ENCODE measurements at regions not wholly inside any gene's neighbourhood (a gene's known extent, or its start where the extent isn't known, plus 50 kb on each side); places are given as distances from the start of the nearest gene placed in this dataset.

DNA sequence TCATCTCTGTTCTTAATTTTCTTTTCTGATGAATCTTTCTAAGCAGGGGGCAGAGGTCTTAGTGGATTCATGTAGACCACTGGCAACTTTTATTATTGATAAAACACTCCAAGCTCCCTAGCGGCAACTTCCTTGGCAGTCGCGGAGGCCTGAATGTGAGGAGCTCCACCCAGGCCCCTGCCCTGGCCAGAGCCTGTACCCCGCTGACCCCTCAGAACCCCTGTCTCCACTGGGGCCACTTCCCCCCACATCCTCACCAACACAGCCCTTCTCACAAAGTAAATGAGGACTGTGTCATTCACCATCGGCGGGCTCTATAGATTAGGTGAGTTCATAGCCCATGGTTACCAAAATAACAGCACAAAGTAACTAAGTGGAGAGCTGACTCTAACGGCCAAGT is 111.6 kb downstream of the TPRA1 start:
- no peaks in the 10 kb centered on the region for H3K36me3 ChIP-seq (ENCODE audit: insufficient read depth)
- H3K4me2 ChIP-seq: no peak overlapping the region
- H4K20me1 ChIP-seq (ENCODE audit: insufficient read depth): no peaks in the 10 kb centered on the region
- no peak overlapping the region for H2AFZ ChIP-seq (ENCODE audit: low read depth)
- H3K27me3 ChIP-seq (ENCODE audit: insufficient read depth, low read depth): no peaks in the 10 kb centered on the region; the same call in 1 of the 2 replicates
- TF ChIP-seq, protein P1, sequence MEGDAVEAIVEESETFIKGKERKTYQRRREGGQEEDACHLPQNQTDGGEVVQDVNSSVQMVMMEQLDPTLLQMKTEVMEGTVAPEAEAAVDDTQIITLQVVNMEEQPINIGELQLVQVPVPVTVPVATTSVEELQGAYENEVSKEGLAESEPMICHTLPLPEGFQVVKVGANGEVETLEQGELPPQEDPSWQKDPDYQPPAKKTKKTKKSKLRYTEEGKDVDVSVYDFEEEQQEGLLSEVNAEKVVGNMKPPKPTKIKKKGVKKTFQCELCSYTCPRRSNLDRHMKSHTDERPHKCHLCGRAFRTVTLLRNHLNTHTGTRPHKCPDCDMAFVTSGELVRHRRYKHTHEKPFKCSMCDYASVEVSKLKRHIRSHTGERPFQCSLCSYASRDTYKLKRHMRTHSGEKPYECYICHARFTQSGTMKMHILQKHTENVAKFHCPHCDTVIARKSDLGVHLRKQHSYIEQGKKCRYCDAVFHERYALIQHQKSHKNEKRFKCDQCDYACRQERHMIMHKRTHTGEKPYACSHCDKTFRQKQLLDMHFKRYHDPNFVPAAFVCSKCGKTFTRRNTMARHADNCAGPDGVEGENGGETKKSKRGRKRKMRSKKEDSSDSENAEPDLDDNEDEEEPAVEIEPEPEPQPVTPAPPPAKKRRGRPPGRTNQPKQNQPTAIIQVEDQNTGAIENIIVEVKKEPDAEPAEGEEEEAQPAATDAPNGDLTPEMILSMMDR (conservative IDR thresholded peaks at IDR 0.05; ENCODE audit: low read depth, low read length): no peak
- H3K4me1 ChIP-seq (ENCODE audit: low read depth, poor library complexity, severe bottlenecking): no peaks in the 10 kb centered on the region
- H3K4me3 ChIP-seq (IDR thresholded peaks at IDR 0.05; ENCODE audit: insufficient read depth, low read depth, low read length): no peak overlapping the region
- no peak overlapping the region for H3K9ac ChIP-seq
- no peaks in the 10 kb centered on the region for H3K79me2 ChIP-seq (ENCODE audit: insufficient read depth, low read depth)
- H3K27ac ChIP-seq: no peak overlapping the region

- Histone ChIP-seq H3K79me2 (ENCODE audit: insufficient read depth, low read depth) (no peaks in the 10 kb centered on the region), H2AFZ (ENCODE audit: low read depth) (no peak overlapping the region), H3K4me2 (no peak overlapping the region)
Measured at GRCh38 chr3:127477396-127477795, 113.1 kb downstream of the TPRA1 start.

DNA sequence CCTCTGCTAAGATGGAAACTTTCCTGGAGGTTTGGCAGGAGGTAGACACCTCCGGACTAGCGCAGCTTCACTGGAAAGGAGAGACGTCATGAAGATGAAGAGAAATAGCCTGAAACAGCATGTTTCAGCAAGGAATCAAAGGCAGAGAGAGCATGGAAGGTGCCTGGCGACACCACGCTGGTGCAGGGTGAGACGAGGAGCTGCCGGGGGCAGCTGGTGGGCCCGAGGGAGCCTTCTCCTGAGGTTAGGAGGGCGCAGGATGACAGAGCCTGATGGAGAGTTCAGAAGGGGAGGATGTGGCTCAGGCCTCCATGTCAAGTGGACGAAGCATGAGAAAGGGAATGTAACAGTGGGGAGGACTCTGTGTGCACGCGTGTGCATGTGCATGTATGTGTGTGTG is 113.6 kb downstream of the TPRA1 start:
- Histone ChIP-seq H3K27me3 (ENCODE audit: insufficient read depth, low read depth) (no peaks in the 10 kb centered on the region), H3K4me1 (ENCODE audit: low read depth, poor library complexity, severe bottlenecking) (no peaks in the 10 kb centered on the region), H3K36me3 (ENCODE audit: insufficient read depth) (no peaks in the 10 kb centered on the region), H3K79me2 (ENCODE audit: insufficient read depth, low read depth) (no peaks in the 10 kb centered on the region), H3K9ac (no peak overlapping the region), H4K20me1 (ENCODE audit: insufficient read depth) (no peaks in the 10 kb centered on the region), H3K4me2 (no peak overlapping the region), H3K4me3 (IDR thresholded peaks at IDR 0.05; ENCODE audit: insufficient read depth, low read depth, low read length) (no peak overlapping the region), H3K27ac (no peak overlapping the region), H2AFZ (ENCODE audit: low read depth) (no peak overlapping the region)
- TF ChIP-seq, protein P1 (conservative IDR thresholded peaks at IDR 0.05; ENCODE audit: low read depth, low read length): no peak

More at GRCh38 chr3:127477396-127477795, 113.1 kb downstream of the TPRA1 start:
- H3K36me3 ChIP-seq (ENCODE audit: insufficient read depth): no peaks in the 10 kb centered on the region
- H3K27me3 ChIP-seq (ENCODE audit: insufficient read depth, low read depth): no peaks in the 10 kb centered on the region; the same call in 1 of the 2 replicates
- TF ChIP-seq, protein P1 (conservative IDR thresholded peaks at IDR 0.05; ENCODE audit: low read depth, low read length): no peak
- no peak overlapping the region for H3K27ac ChIP-seq
- no peak overlapping the region for H3K9ac ChIP-seq
- no peaks in the 10 kb centered on the region for H4K20me1 ChIP-seq (ENCODE audit: insufficient read depth)
- no peaks in the 10 kb centered on the region for H3K4me1 ChIP-seq (ENCODE audit: low read depth, poor library complexity, severe bottlenecking)
- H3K4me3 ChIP-seq (IDR thresholded peaks at IDR 0.05; ENCODE audit: insufficient read depth, low read depth, low read length): no peak overlapping the region

- no peak overlapping the region for H3K4me2 ChIP-seq
- no peak overlapping the region for H3K9ac ChIP-seq
- H2AFZ ChIP-seq (ENCODE audit: low read depth): no peak overlapping the region
- no peak overlapping the region for H3K4me3 ChIP-seq (IDR thresholded peaks at IDR 0.05; ENCODE audit: insufficient read depth, low read depth, low read length)
- H3K27ac ChIP-seq: no peak overlapping the region
- H3K4me1 ChIP-seq (ENCODE audit: low read depth, poor library complexity, severe bottlenecking): no peaks in the 10 kb centered on the region
- no peaks in the 10 kb centered on the region for H3K27me3 ChIP-seq (ENCODE audit: insufficient read depth, low read depth)
- H4K20me1 ChIP-seq (ENCODE audit: insufficient read depth): no peaks in the 10 kb centered on the region
- no peaks in the 10 kb centered on the region for H3K79me2 ChIP-seq (ENCODE audit: insufficient read depth, low read depth)
- TF ChIP-seq, protein P1 (conservative IDR thresholded peaks at IDR 0.05; ENCODE audit: low read depth, low read length): no peak
- no peaks in the 10 kb centered on the region for H3K36me3 ChIP-seq (ENCODE audit: insufficient read depth)
Measured at GRCh38 chr3:127475975-127476705, 114.4 kb downstream of the TPRA1 start.
